ENCODE measurements at regions not wholly inside any gene's neighbourhood (a gene's known extent, or its start where the extent isn't known, plus 50 kb on each side); places are given as distances from the start of the nearest gene placed in this dataset.

- Histone ChIP-seq H2AFZ (ENCODE audit: low read length) (no peak overlapping the region), H3K4me3 (replicated peaks in 1 of 3; ENCODE audit: insufficient read depth in 1 of 3, low read depth in 2 of 3, low read length in 3 of 3) (no peak overlapping the region), H4K20me1 (ENCODE audit: insufficient read depth, low read length) (no peaks in the 10 kb centered on the region), H3K9ac (ENCODE audit: insufficient read depth, low read depth, low read length) (no peak overlapping the region), H3K79me2 (ENCODE audit: insufficient read depth, low read length) (no peaks in the 10 kb centered on the region), H3K4me1 (ENCODE audit: insufficient read depth, low read length) (no peaks in the 10 kb centered on the region), H3K27me3 (ENCODE audit: control insufficient read depth in 1 of 2, insufficient read depth in 2 of 2, low read length in 2 of 2) (no peaks in the 10 kb centered on the region), H3K9me3 (ENCODE audit: low read length) (no peaks in the 10 kb centered on the region), H3K4me2 (ENCODE audit: low read depth, low read length) (no peak overlapping the region), H3K36me3 (replicated peaks in 1 of 2; ENCODE audit: control insufficient read depth in 1 of 2, insufficient read depth in 2 of 2, low read length in 2 of 2) (no peaks in the 10 kb centered on the region), H3K27ac (ENCODE audit: extremely low read length, insufficient read depth, low read length) (no peak overlapping the region)
- FAIRE-seq (no peak), DNase-seq (ENCODE audit: low spot score) (no peak), ATAC-seq (no peak)
- in situ Hi-C loops (cut with HindIII; ENCODE audit: extremely low pct_ligation_motif_present, low pct_unique_long_range_greater_than_20kb): no loop called here
- BruUV-seq (replicated peaks): no TSS peak
- intact Hi-C loops (cut with micrococcal nuclease; ENCODE audit: unreplicated experiment): no loop called here
- ChIA-PET CTCF (ENCODE audit: low intra/inter-chr PET ratio, low total read pairs) (no interaction called here), POLR2A (no interaction called here)
- TF ChIP-seq MATR3 (CRISPR knock-in tag; IDR thresholded peaks at IDR 0.05) (no peak), HOXA7 (CRISPR knock-in tag; IDR thresholded peaks at IDR 0.05) (no peak), NFAT5 (CRISPR knock-in tag; IDR thresholded peaks at IDR 0.05) (no peak), KLF6 (CRISPR knock-in tag; IDR thresholded peaks at IDR 0.05) (no peak), HNRNPUL1 (IDR thresholded peaks at IDR 0.05; ENCODE audit: low read depth, low read length) (no peak), RERE (CRISPR knock-in tag; IDR thresholded peaks at IDR 0.05; ENCODE audit: low read depth) (no peak), SKI (IDR thresholded peaks at IDR 0.05; ENCODE audit: partially characterized antibody) (no peak), ZNF337 (CRISPR knock-in tag; IDR thresholded peaks at IDR 0.05; ENCODE audit: borderline replicate concordance, low read depth) (no peak), ZNF430 (CRISPR knock-in tag; IDR thresholded peaks at IDR 0.05) (no peak), ZBTB44 (CRISPR knock-in tag; IDR thresholded peaks at IDR 0.05) (no peak), ZNF234 (CRISPR knock-in tag; conservative IDR thresholded peaks at IDR 0.05) (no peak)
Measured at GRCh38 chr4:101727238-101727637, 63.3 kb upstream of the BANK1 start.
